Mesodermal cell (in vitro differentiated cells): ENCODE measurements at regions not wholly inside any gene's neighbourhood (a gene's known extent, or its start where the extent isn't known, plus 50 kb on each side); places are given as distances from the start of the nearest gene placed in this dataset.
"Not testable (repeated sequence)": the region's sequence is repeated elsewhere in the genome, so short reads cannot be mapped to it uniquely, and the experiment has no call there.

Experiments
- H3K27ac ChIP-seq: 2 replicates; pipeline ENCODE4 v1.7.0; 2013; ENCODE audit warnings: mild to moderate bottlenecking, low read depth, low read length, moderate library complexity; ENCODE audit not compliant: severe bottlenecking
- H3K36me3 ChIP-seq: 2 replicates; pipeline ENCODE4 v1.7.1; 2013; ENCODE audit warnings: mild to moderate bottlenecking, low read length, moderate library complexity; ENCODE audit not compliant: control insufficient read depth, insufficient read depth
- H3K4me1 ChIP-seq: one replicate; pipeline ENCODE4 v1.7.1; 2013; ENCODE audit warnings: mild to moderate bottlenecking, low read length; ENCODE audit not compliant: insufficient read depth, control insufficient read depth, poor library complexity, severe bottlenecking
- H3K4me3 ChIP-seq: 2 replicates; pipeline ENCODE4 v1.7.0; 2013; ENCODE audit warnings: low read length, control low read depth, mild to moderate bottlenecking; ENCODE audit not compliant: insufficient read depth, poor library complexity, severe bottlenecking; ENCODE audit errors: extremely low read depth
- H3K9me3 ChIP-seq: 2 replicates; pipeline ENCODE4 v1.7.1; 2013; ENCODE audit warnings: mild to moderate bottlenecking, low read length, moderate library complexity; ENCODE audit not compliant: control insufficient read depth
- WGBS, 2 experiments: methylation state at CpG; one replicate each; pipeline ENCODE4 v1.1.5; 2013; ENCODE audit warnings: missing lambda C conversion rate in 2 of 2; ENCODE audit not compliant: insufficient coverage in 2 of 2; 5-methylcytosine and 5-hydroxymethylcytosine counted together

- Histone ChIP-seq H3K9me3 (peaks cover 4% of the 10 kb centered on the region), H3K27ac (no peak overlapping the region), H3K4me3 (no peak overlapping the region), H3K4me1 (peaks cover 9% of the 10 kb centered on the region), H3K36me3 (no peaks in the 10 kb centered on the region)
- 85 to 100% methylated on average over 1 to 2 of the region's 3 CpGs for WGBS, 2 experiments
These were observed 107.5 kb upstream of the DPT start for GRCh38 chr1:168836469-168836868.

GRCh38 chr1:168837230-168837629 is 108.2 kb upstream of the DPT start:
- WGBS, 2 experiments: 97 to 100% methylated on average over 12 to 21 of the region's 30 CpGs
- not testable (repeated sequence) for H3K4me3 ChIP-seq, H3K36me3 ChIP-seq, H3K4me1 ChIP-seq, H3K9me3 ChIP-seq, H3K27ac ChIP-seq

DNA sequence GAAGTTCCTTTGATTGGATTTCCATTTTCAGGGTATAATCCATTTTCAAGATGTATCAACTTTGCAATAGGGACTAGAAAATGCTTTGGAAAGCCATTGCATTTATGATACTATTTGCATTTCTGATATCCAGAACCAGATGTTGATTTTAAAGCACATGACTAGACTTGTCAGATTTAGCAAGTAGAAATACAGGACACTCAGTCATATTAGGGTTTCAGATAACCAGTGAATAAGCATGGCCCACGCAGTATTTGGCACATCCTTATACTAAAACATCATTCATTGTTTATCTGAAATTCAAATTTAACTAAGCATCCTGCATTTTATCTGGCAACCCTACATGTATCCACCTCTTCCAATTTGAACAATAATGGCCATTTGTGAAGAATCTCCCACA is 113.3 kb upstream of the DPT start:
- Histone ChIP-seq H3K4me1 (no peaks in the 10 kb centered on the region), H3K36me3 (no peaks in the 10 kb centered on the region), H3K27ac (no peak overlapping the region), H3K4me3 (no peak overlapping the region), H3K9me3 (peaks cover 4% of the 10 kb centered on the region)
- 92 to 100% methylated on average over 1 of the region's 1 CpG for WGBS, 2 experiments

DNA sequence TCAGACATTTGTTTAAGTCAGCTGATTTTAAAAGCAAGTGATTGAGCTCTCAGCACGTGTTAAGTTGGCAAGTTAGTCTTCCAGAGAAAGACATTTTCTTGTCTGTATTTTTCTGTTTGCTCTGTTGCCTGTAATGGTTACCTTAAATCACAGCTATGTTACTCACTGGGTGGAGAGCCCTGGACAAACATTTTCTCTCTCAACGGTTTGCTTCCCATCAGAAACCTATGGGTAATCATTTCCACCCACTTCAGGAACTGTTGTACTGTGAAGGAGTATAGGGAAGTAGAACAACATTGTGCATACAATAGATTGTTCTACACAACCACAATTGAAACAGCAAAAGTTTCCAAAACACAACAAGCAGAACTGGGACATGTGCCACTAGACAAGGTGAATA is 113.9 kb upstream of the DPT start:
- 100% methylated on average over 1 of the region's 2 CpGs; no CpG with 5 or more reads in 1 of the 2 experiments for WGBS, 2 experiments
- H3K36me3 ChIP-seq: no peaks in the 10 kb centered on the region
- H3K27ac ChIP-seq: no peak overlapping the region
- no peak overlapping the region for H3K4me3 ChIP-seq
- peaks cover 4% of the 10 kb centered on the region for H3K9me3 ChIP-seq
- H3K4me1 ChIP-seq: no peaks in the 10 kb centered on the region

DNA sequence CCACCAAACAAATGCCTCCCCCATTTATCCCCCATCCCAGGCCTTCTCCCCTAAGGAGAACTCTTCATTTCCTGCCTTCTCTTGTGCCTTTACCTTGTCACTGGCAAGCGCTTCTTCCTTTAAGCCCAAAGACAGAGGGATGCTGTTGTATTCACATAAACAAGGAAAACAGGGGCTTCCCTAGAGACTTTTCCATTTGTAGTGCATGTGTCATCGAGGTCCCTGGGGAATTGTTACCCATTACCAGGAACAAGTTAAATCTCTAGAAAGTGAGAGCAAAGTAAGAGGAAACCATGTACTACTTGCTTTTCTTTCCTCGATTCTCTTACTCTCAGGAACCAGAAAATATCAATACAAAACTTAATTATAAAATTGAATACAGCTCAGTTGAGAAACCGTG is 114.4 kb upstream of the DPT start:
- no peak overlapping the region for H3K27ac ChIP-seq
- no peaks in the 10 kb centered on the region for H3K9me3 ChIP-seq
- no peaks in the 10 kb centered on the region for H3K36me3 ChIP-seq
- no peaks in the 10 kb centered on the region for H3K4me1 ChIP-seq
- H3K4me3 ChIP-seq: no peak overlapping the region
- 88 to 100% methylated on average over 1 to 2 of the region's 4 CpGs for WGBS, 2 experiments

- Histone ChIP-seq H3K36me3 (no peaks in the 10 kb centered on the region), H3K4me3 (no peak overlapping the region), H3K27ac (no peak overlapping the region), H3K4me1 (no peaks in the 10 kb centered on the region), H3K9me3 (no peaks in the 10 kb centered on the region)
- 100% methylated on average over 1 of the region's 2 CpGs for WGBS, 2 experiments
These were observed 114.9 kb upstream of the DPT start for GRCh38 chr1:168843950-168844349.

DNA sequence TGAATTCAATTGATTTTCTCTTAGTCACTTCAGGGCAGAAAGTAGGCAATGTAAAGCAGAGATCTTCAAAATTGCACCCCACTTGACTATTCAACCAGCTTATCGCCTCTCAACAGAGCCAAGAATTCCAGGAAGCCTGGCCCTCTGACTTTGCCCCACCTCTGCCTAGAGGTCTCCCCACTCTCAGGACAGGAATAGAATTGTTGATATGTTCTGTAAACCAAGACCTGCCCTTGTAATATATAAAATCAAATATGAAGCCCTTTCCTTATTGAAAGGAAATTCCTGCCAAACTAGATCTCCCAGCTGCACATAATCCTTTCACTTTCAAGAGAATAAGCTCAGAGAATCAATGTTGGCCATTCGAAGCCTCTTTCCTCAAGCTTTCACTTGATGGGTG is 116.1 kb upstream of the DPT start:
- Histone ChIP-seq H3K36me3 (no peaks in the 10 kb centered on the region), H3K27ac (no peak overlapping the region), H3K4me3 (no peak overlapping the region), H3K9me3 (no peaks in the 10 kb centered on the region), H3K4me1 (no peaks in the 10 kb centered on the region)
- WGBS, 2 experiments: 91% methylated on average over 1 of the region's 2 CpGs; no CpG with 5 or more reads in 1 of the 2 experiments

- Histone ChIP-seq H3K36me3 (no peaks in the 10 kb centered on the region), H3K9me3 (no peaks in the 10 kb centered on the region), H3K27ac (no peak overlapping the region), H3K4me3 (no peak overlapping the region), H3K4me1 (no peaks in the 10 kb centered on the region)
- WGBS, 2 experiments: 86 to 95% methylated on average over 2 to 3 of the region's 3 CpGs
These were observed 119.0 kb upstream of the DPT start for GRCh38 chr1:168848051-168848450.

- Histone ChIP-seq H3K36me3 (no peaks in the 10 kb centered on the region), H3K27ac (no peak overlapping the region), H3K4me3 (no peak overlapping the region), H3K9me3 (no peaks in the 10 kb centered on the region), H3K4me1 (no peaks in the 10 kb centered on the region)
These were observed 132.5 kb upstream of the DPT start for GRCh38 chr1:168861421-168862004.

DNA sequence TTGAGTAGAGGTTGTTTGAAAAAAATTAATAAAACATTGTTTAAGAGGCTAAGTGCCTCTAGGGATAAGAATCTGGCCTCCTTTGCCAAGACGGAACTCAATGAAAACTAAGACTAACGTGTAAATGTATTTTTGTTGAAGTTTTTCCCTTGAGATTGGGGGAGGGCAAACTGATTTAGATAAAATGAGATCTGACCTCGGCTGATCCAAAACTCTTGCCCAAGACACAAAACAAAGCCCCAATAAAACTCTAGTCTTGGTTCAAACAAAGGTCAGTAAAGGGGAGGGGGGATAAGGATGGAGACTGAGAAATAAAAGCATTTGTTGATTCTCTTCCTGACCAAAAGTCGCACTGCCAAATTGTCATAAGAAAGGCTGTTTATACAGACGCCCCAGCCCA is 134.8 kb upstream of the DPT start:
- 85 to 95% methylated on average over 2 to 4 of the region's 5 CpGs for WGBS, 2 experiments
- H3K27ac ChIP-seq: peak overlapping the region; percentile 13

GRCh38 chr1:168864266-168864665 is 135.3 kb upstream of the DPT start:
- H3K27ac ChIP-seq: peak overlapping the region; percentile 13
- H3K4me3 ChIP-seq: no peak overlapping the region
- H3K9me3 ChIP-seq: no peaks in the 10 kb centered on the region
- H3K4me1 ChIP-seq: no peaks in the 10 kb centered on the region
- no peaks in the 10 kb centered on the region for H3K36me3 ChIP-seq

More for the DNA sequence above, 134.8 kb upstream of the DPT start:
- no peaks in the 10 kb centered on the region for H3K36me3 ChIP-seq
- H3K9me3 ChIP-seq: no peaks in the 10 kb centered on the region
- no peak overlapping the region for H3K4me3 ChIP-seq
- no peaks in the 10 kb centered on the region for H3K4me1 ChIP-seq
